ENCODE measurements at regions not wholly inside any gene's neighbourhood (a gene's known extent, or its start where the extent isn't known, plus 50 kb on each side); places are given as distances from the start of the nearest gene placed in this dataset.

- DNase-seq: no peak
These were observed 321.5 kb downstream of the LRFN2 start for GRCh38 chr6:40265615-40266014.

- no peak for DNase-seq
These were observed 323.2 kb downstream of the LRFN2 start for GRCh38 chr6:40263970-40264369.

DNA sequence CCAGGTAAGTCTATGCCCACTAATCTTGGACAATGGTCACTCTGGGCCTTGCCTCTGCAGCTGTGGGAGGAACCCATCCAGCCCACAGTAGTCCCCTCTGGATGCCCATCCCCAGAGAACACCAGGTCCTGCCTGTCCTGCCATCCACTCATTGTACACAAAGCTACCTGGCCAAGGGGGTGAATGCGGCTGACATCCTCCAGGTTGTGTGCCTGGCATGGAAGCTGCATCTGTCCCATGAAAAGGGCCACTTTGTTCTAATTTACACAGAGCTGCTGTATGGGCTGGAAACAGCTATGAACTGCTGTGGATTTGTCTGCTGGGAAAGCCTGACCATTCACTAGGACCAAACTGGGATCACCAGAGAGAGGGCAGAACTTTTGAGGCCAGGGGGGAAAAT is 324.8 kb downstream of the LRFN2 start:
- DNase-seq: no peak

DNA sequence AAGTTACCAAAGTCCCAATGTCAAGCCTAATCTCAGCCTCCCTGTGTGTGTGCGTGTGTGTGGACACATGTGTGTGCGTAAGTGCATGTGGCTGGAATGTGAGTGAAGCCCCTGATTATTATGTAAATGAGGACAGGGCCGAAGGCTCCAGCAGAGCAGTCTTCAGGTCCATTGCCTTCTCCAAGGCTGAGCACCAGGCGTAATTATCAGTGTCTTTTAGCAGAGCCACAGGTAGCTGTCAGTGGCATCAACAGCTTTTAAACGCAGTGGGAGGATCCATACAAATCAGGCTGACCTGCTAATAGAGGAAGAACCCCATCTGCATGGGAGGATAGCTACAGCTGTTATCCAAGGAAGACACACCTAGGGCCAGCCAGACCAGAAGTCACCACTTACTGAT is 324.3 kb upstream of the MOCS1 start:
- no peak for DNase-seq

GRCh38 chr6:40256831-40257230 is 322.6 kb upstream of the MOCS1 start:
- no peak for DNase-seq

DNA sequence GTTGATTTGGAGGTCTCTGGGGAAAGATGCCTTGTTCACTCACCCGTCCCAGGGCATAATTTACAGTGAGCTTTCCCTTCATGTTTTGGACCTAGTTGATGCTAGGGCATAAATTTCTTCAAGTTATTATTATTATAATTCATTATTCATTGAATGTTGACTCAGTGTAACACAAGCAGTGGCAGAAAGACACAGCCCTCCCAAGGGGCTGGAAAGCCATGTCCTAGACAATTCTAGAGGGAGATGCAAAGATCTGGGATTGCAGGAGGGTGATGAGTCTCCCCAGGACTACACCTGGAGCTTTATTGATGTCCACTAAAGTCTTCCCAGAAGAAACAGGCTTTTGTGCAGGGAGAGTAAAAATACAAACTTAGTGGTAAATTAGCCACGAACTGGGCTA is 322.0 kb upstream of the MOCS1 start:
- no peak for DNase-seq

DNA sequence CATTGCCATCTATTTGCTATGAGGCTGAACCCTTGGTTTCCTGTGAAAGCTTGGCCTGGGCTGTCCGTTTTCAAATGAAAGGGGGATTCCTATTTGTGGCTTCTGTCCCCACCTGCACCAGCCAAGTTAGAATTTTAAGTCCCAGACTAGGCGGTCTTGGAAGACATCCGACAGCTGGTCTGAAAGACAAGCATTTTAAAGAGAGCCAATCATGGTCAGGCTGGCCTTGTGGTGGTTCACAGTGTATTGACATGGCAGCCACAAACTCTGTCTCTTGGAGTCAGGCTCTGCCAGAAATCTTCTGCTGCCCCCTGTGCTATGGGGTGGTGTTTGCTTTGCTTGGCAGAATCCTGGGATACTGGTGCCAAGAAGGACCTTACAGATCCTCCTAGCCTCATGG is 319.2 kb upstream of the MOCS1 start:
- DNase-seq: no peak

DNA sequence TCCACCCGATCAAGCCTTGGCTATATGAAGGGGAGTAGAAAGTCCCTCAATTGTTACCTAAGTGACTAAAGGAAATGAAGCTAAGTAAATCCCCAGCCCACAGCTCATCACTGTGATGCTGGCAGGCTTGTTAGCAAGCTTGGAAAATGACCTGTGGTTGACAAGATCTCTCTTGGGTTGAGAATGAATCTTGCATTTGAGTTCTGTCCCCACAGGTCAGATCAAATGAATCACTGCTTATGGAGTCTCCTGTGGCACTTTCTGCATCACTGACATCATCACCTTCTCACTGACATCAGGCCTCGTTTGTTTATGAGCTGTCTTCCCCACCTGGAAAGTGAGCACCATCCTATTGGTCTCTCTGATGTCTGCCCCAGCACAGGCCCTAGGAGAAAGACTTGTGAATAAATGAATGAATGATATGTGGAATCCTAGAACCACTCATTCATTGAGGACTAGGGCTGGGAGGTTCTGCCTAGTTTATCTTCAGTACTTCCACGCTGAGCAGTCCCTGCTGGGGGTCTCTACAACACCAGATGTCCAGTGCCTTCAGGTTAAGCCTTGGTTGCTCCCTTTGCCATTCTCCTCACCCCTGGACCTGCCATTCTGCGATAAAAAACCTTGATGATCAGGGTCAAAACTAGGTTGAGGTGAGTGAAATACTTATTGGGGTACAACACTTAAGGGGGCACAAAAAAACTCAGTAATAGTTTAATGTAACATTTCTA is 318.4 kb upstream of the MOCS1 start:
- DNase-seq: no peak

- peak; percentile 18 for DNase-seq
These were observed 317.5 kb upstream of the MOCS1 start for GRCh38 chr6:40251637-40252300.

DNA sequence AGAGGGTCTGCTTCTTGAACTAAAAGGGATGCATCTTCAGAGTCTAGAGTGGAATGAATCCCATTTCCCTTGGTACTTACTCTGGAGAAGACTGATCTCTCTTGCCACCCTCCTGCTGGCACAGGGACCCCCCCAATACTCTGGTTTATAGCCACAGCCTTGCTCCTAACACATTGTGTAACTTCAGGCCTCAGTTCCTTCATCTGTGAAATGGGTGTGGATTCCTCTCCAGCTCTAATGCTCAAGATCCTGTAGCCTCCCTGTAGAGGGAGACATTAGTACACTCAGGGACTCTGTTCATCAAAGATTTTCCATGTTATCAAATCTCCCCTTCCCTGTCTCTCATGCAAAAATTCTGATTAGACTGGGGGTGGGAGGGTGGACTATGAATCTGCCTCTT is 315.7 kb upstream of the MOCS1 start:
- no peak for DNase-seq

DNA sequence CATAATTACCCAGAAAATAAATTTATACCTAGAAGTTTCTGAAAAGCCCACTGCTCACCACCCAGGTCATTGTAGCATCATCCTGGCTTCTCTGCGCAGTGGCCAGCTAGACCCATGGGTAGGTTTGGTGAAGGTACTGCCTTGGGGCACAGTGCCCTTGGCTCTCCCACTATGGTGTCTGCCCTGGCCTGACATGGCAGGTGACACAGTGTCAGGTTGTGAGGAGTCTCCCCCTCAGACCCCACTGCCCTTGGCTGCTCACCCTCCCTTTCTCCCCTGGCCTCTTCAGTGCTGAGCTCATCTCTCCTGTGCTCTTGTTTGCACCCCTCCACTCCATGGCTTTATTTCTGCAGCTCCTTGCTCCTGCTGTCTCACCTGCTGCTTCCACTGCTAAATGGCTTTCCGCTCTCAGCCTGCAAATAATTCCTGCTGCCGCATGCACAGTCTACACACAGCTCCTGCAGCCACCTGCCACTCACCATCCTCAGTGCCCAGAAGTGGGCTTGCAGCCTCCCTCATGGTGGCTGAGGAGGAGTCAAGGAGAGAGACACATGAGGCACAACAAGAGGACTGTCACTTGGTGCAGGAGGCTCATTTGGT is 313.4 kb upstream of the MOCS1 start:
- DNase-seq: no peak

DNA sequence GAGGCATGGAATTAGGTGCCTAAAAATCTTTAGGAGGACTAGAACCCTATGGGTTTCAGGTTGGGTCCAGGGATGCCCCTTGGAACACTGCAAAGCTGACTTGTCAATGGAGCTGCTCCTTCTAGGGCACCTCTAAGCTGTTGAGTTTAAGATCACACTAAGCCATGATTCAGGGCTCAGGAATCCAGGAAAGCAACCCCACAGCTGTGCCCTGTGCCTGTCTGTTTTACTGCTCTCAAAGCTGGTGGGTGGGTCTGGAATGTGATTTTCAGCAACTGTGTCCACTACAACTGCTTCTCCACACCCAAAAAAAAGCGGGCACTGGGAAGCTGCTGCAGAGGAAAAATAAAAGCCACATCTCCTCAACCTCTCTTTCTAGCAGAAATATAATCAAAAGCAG is 310.4 kb upstream of the MOCS1 start:
- DNase-seq: no peak

DNA sequence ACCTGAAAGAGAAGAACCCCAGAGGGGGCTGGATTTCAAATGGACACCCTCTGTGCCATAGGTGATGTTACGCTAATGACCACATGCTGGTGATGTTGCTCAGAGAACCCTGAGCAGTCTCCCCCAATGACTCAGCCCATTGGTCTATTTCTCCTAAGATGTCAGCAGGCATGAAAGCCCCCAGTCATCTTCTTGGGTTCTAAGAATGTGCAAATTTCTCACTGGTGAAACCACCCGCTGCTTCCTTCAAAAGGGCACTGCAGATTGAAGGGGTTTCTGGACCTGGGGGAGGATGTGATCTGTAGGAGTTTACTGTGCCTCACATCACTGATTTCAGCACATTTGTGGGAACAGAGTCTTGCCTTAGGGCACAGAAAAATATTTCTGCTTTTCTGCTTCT is 298.4 kb upstream of the MOCS1 start:
- DNase-seq: no peak

- DNase-seq: no peak
These were observed 293.5 kb upstream of the MOCS1 start for GRCh38 chr6:40227735-40228134.

DNA sequence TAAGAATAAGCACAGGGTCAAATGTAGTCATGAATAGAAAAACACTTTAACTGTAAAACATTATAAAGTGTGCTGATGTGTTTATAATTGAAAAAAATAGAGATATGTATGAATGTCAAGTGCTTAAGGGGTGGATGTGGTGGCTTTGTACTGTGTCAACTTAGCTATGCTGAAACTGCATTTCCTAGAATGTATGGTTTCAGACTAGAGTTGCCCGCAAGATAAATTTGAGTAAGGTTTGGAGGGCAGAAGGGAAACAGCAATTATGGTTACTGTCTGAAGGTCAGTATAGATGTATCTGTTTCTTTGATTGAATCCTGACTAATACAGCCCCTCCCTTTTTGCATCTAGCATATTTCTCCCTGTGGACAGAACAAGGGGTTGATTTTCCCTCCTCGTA is 288.1 kb upstream of the MOCS1 start:
- DNase-seq: no peak

- no peak for DNase-seq
These were observed 285.5 kb upstream of the MOCS1 start for GRCh38 chr6:40219799-40220198.

DNA sequence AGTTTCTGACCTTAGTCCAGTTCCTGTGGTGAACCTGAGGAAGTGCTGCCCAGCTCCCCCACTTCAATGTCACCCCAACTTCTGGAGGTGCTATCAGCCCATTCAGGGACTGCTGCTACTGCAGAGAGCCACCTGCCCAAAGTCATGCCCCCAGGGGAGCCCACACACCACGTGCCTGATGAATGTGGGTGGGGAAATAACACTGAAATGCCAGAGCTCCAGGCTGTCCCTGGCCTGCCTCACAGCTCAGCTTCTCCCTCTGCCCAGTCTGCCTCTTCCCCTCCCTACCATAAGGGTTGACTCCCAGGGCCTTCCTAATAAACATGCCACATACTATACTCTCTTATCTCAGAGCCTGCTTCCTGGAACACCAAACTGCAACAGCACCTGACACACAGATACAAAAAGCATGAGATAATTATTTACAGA is 276.4 kb upstream of the MOCS1 start:
- DNase-seq: no peak

DNA sequence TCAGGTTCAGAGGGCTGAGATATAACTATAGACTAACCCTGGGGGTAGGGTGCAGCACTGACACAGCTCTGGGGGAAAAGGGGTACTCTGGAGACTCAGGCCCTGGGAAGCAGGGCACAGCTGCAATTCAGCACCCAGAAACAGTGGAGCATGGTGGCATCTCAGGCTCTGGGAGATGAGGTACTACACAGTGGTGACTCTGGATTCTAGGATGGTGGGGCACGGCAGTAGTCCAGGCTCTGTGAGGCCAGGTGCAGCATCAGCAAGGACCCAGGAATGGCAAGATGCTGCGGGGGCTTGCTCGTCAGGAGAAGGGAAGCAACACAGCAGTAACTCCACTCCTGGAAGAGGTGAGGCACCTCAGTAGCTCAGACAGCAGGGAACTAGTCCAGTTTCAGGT is 271.5 kb upstream of the MOCS1 start:
- no peak for DNase-seq

GRCh38 chr6:40205004-40205403 is 270.7 kb upstream of the MOCS1 start:
- DNase-seq: no peak

- DNase-seq: no peak
These were observed 263.1 kb upstream of the MOCS1 start for GRCh38 chr6:40197371-40197770.

GRCh38 chr6:40196135-40196518 is 261.9 kb upstream of the MOCS1 start:
- DNase-seq: no peak

DNA sequence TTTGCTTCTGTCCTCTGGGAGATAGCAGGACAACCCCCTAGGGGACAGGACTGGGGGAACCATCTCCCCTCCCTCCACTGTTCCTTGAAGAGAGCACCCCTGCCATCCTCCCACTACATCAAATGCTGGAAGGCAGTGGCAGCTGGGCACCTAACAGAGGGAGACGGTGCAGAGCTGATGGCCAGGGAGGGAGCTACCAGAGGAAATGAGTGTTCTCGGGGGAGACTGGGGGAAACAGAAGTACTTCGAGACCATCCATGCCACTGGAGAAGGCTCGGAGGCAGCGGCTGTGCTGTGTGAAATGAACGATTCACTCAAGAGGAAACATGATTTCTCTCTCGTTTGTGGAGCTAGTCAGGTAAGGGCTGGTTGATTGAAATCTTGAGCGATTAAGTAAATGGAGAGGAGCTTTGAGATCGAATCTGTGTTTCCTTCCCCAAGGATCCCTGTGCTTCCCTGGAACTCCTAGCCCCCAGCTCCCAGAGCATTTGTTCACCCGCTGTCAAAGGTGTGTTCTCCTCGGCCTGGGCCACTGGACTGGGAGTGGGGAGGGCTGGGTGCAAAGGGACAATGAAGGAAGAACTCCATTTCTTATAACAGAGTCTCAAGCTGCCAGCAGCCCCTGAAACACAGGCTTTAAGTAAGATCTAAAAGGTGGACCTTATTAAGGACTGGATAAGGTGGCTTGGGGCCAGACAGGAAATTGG is 261.3 kb upstream of the MOCS1 start:
- no peak for DNase-seq
